DND-41 (cell line): ENCODE measurements at regions not wholly inside any gene's neighbourhood (a gene's known extent, or its start where the extent isn't known, plus 50 kb on each side); places are given as distances from the start of the nearest gene placed in this dataset.

ENCODE experiments used
- ATAC-seq: fragments of 200-7000 bp; cut with Tn5 transposase; 3 replicates; pipeline ENCODE4 v1.9.1; 2021; ENCODE audit warnings: low read depth; ENCODE audit not compliant: insufficient read depth
- DNase-seq: peaks from one replicate; pipeline ENCODE4 v3.0.0-alpha.2; 2020
- H2AFZ ChIP-seq: 2 replicates; pipeline ENCODE4 v1.6.0; 2012; ENCODE audit warnings: low read depth, low read length
- H3K27ac ChIP-seq: 2 replicates; pipeline ENCODE4 v1.5.1; 2012; ENCODE audit warnings: low read length, inconsistent platforms
- H3K27me3 ChIP-seq: fragments of 200-600 bp; sonication (generic); 2 replicates; pipeline ENCODE4 v1.6.0; 2012; ENCODE audit warnings: low read length, mild to moderate bottlenecking, inconsistent platforms; ENCODE audit not compliant: insufficient read depth, poor library complexity
- H3K36me3 ChIP-seq: 2 replicates; pipeline ENCODE4 v1.5.1; 2012; ENCODE audit warnings: low read length, inconsistent platforms; ENCODE audit not compliant: insufficient read depth
- H3K4me1 ChIP-seq: 2 replicates; pipeline ENCODE4 v1.5.1; 2012; ENCODE audit warnings: mild to moderate bottlenecking, low read length; ENCODE audit not compliant: insufficient read depth
- H3K4me2 ChIP-seq: 2 replicates; pipeline ENCODE4 v1.6.0; 2012; ENCODE audit warnings: mild to moderate bottlenecking, moderate library complexity, low read length, inconsistent platforms; ENCODE audit not compliant: insufficient read depth
- H3K4me3 ChIP-seq, 2 experiments: fragments of 200-600 bp in 1 of 2; shearing (Covaris generic) in 1 of 2; 2 replicates each; pipeline ENCODE4 v1.5.1; 2012 to 2016; ENCODE audit warnings: inconsistent platforms in 2 of 2, low read length in 2 of 2, mild to moderate bottlenecking in 2 of 2, low read depth in 1 of 2, moderate library complexity in 1 of 2
- H3K79me2 ChIP-seq: 2 replicates; pipeline ENCODE4 v1.6.0; 2012; ENCODE audit warnings: low read length, inconsistent platforms; ENCODE audit not compliant: insufficient read depth
- H3K9ac ChIP-seq: 2 replicates; pipeline ENCODE4 v1.6.0; 2012; ENCODE audit warnings: low read depth, mild to moderate bottlenecking, inconsistent platforms, low read length, moderate library complexity
- H3K9me3 ChIP-seq: 2 replicates; pipeline ENCODE4 v1.5.1; 2012; ENCODE audit warnings: low read length, moderate library complexity, mild to moderate bottlenecking, inconsistent platforms; ENCODE audit not compliant: insufficient read depth, severe bottlenecking
- H4K20me1 ChIP-seq: 2 replicates; pipeline ENCODE4 v1.6.0; 2012; ENCODE audit warnings: low read length; ENCODE audit not compliant: insufficient read depth
- CTCF ChIP-seq: IDR thresholded peaks from 2 replicates; pipeline ENCODE4 v1.5.1; 2012; ENCODE audit warnings: borderline replicate concordance, low read length, moderate library complexity, mild to moderate bottlenecking; ENCODE audit not compliant: poor library complexity, severe bottlenecking; ENCODE audit errors: extremely low read depth
- EZH2 ChIP-seq: IDR thresholded peaks from 3 replicates; pipeline ENCODE4 v1.6.1; 2012; ENCODE audit warnings: borderline replicate concordance, low read depth, mild to moderate bottlenecking, moderate library complexity, low read length, inconsistent platforms; ENCODE audit not compliant: severe bottlenecking

- H4K20me1 ChIP-seq, result no peaks in the 10 kb centered on the region
- no peaks in the 10 kb centered on the region for H3K36me3 ChIP-seq
- H3K4me2 ChIP-seq, result no peak overlapping the region
- H3K79me2 ChIP-seq, result no peaks in the 10 kb centered on the region
- no peaks in the 10 kb centered on the region for H3K27me3 ChIP-seq
- H3K4me3 ChIP-seq, result no peak overlapping the region
- ATAC-seq, result no peak
- H3K9me3 ChIP-seq, result no peaks in the 10 kb centered on the region
- no peak for DNase-seq
- no peak overlapping the region for H3K27ac ChIP-seq
- no peaks in the 10 kb centered on the region for H3K4me1 ChIP-seq
- TF ChIP-seq CTCF (no peak), EZH2 (no peak)
- H3K9ac ChIP-seq, result no peak overlapping the region
- no peak overlapping the region for H2AFZ ChIP-seq
Observed at GRCh38 chr7:91512958-91513357, 248.7 kb downstream of the FZD1 start.

- H3K27me3 ChIP-seq, result no peaks in the 10 kb centered on the region
- no peaks in the 10 kb centered on the region for H3K79me2 ChIP-seq
- H3K36me3 ChIP-seq, result no peaks in the 10 kb centered on the region
- H3K27ac ChIP-seq, result no peak overlapping the region
- TF ChIP-seq EZH2 (no peak), CTCF (no peak)
- H3K4me3 ChIP-seq, result no peak overlapping the region
- H3K9ac ChIP-seq, result no peak overlapping the region
- H3K4me2 ChIP-seq, result no peak overlapping the region
- no peaks in the 10 kb centered on the region for H3K4me1 ChIP-seq
- no peak for ATAC-seq
- no peak overlapping the region for H2AFZ ChIP-seq
- no peak for DNase-seq
- H4K20me1 ChIP-seq, result no peaks in the 10 kb centered on the region
- no peaks in the 10 kb centered on the region for H3K9me3 ChIP-seq
Observed at GRCh38 chr7:91514591-91514990, 250.4 kb downstream of the FZD1 start.

GRCh38 chr7:91515961-91516360 lies 251.7 kb downstream of the FZD1 start:
- DNase-seq (no peak), ATAC-seq (no peak)
- Histone ChIP-seq H3K4me2 (no peak overlapping the region), H3K36me3 (no peaks in the 10 kb centered on the region), H3K4me1 (no peaks in the 10 kb centered on the region), H3K9me3 (no peaks in the 10 kb centered on the region), H3K27me3 (no peaks in the 10 kb centered on the region), H2AFZ (no peak overlapping the region), H3K27ac (no peak overlapping the region), H3K79me2 (no peaks in the 10 kb centered on the region), H3K9ac (no peak overlapping the region), H3K4me3 (no peak overlapping the region), H4K20me1 (no peaks in the 10 kb centered on the region)
- TF ChIP-seq CTCF (no peak), EZH2 (no peak)

- no peak for TF ChIP-seq EZH2
- TF ChIP-seq CTCF, result no peak
- H3K9ac ChIP-seq, result no peak overlapping the region
- H2AFZ ChIP-seq, result no peak overlapping the region
- H3K27me3 ChIP-seq, result no peaks in the 10 kb centered on the region
- no peaks in the 10 kb centered on the region for H3K4me1 ChIP-seq
- H3K4me2 ChIP-seq, result no peak overlapping the region
- no peak overlapping the region for H3K4me3 ChIP-seq
- H3K27ac ChIP-seq, result no peak overlapping the region
- ATAC-seq (no peak), DNase-seq (no peak)
- H3K9me3 ChIP-seq, result no peaks in the 10 kb centered on the region
- no peaks in the 10 kb centered on the region for H4K20me1 ChIP-seq
- no peaks in the 10 kb centered on the region for H3K79me2 ChIP-seq
- no peaks in the 10 kb centered on the region for H3K36me3 ChIP-seq
Observed at GRCh38 chr7:91517201-91517785, 253.1 kb downstream of the FZD1 start.
